DMS 273 (cell line): ENCODE measurements at regions not wholly inside any gene's neighbourhood (a gene's known extent, or its start where the extent isn't known, plus 50 kb on each side); places are given as distances from the start of the nearest gene placed in this dataset.
"Not testable (repeated sequence)": the region's sequence is repeated elsewhere in the genome, so short reads cannot be mapped to it uniquely, and the experiment has no call there.

ENCODE experiments used
- DNase-seq: peaks from one replicate; lab custom pipeline; 2025; ENCODE audit not compliant: unreplicated experiment; lab: John Stamatoyannopoulos, UW

GRCh38 chr4:13678186-13678924, 50.8 kb upstream of the BOD1L1 start:
- DNase-seq = no peak

- DNase-seq = no peak
Measured at GRCh38 chr4:13681570-13681969, 54.0 kb upstream of the BOD1L1 start.

- no peak for DNase-seq
Measured at GRCh38 chr4:13694256-13694655, 66.7 kb upstream of the BOD1L1 start.

GRCh38 chr4:13698296-13698695, 70.8 kb upstream of the BOD1L1 start:
- DNase-seq = no peak

GRCh38 chr4:13700021-13700857, 72.7 kb upstream of the BOD1L1 start:
- DNase-seq = no peak

- DNase-seq = not testable (repeated sequence)
Measured at GRCh38 chr4:13700858-13701140, 73.3 kb upstream of the BOD1L1 start.

GRCh38 chr4:13701937-13702446, 74.5 kb upstream of the BOD1L1 start:
- no peak for DNase-seq

GRCh38 chr4:13703096-13703495, 75.6 kb upstream of the BOD1L1 start:
- no peak for DNase-seq

- no peak for DNase-seq
Measured at GRCh38 chr4:13704035-13704434, 76.5 kb upstream of the BOD1L1 start.

GRCh38 chr4:13704761-13705160, 77.2 kb upstream of the BOD1L1 start:
- no peak for DNase-seq

GRCh38 chr4:13705521-13706041, 78.1 kb upstream of the BOD1L1 start:
- DNase-seq = no peak

GRCh38 chr4:13706120-13706519, 78.6 kb upstream of the BOD1L1 start:
- DNase-seq = no peak

- no peak for DNase-seq
Measured at GRCh38 chr4:13706716-13707115, 79.2 kb upstream of the BOD1L1 start.

- no peak for DNase-seq
Measured at GRCh38 chr4:13710246-13710885, 82.8 kb upstream of the BOD1L1 start.

GRCh38 chr4:13711233-13711785, 83.8 kb upstream of the BOD1L1 start:
- DNase-seq = peak; percentile 25

- DNase-seq = no peak
Measured at GRCh38 chr4:13721894-13722293, 94.4 kb upstream of the BOD1L1 start.

GRCh38 chr4:13722649-13723048, 95.1 kb upstream of the BOD1L1 start:
- DNase-seq = no peak

- DNase-seq = no peak
Measured at GRCh38 chr4:13728761-13729160, 101.2 kb upstream of the BOD1L1 start.

- DNase-seq = no peak
Measured at GRCh38 chr4:13731019-13731418, 103.5 kb upstream of the BOD1L1 start.

GRCh38 chr4:13733817-13734216, 106.3 kb upstream of the BOD1L1 start:
- DNase-seq = no peak

- DNase-seq = no peak
Measured at GRCh38 chr4:13750594-13750993, 123.1 kb upstream of the BOD1L1 start.
